Liver (tissue), 8 donors: ENCODE measurements at regions not wholly inside any gene's neighbourhood (a gene's known extent, or its start where the extent isn't known, plus 50 kb on each side); places are given as distances from the start of the nearest gene placed in this dataset.
"Not testable (repeated sequence)": the region's sequence is repeated elsewhere in the genome, so short reads cannot be mapped to it uniquely, and the experiment has no call there.

Experiments
- DNase-seq: peaks from one replicate; pipeline ENCODE4 v3.0.0-alpha.2; 2017; ENCODE audit warnings: low spot score
- H3K27ac ChIP-seq, 2 donors: one replicate each; pipeline ENCODE4 v1.7.0; 2013; ENCODE audit warnings: inconsistent platforms in 2 of 2, low read length in 2 of 2, control low read depth in 1 of 2, low read depth in 1 of 2, mild to moderate bottlenecking in 1 of 2
- H3K27me3 ChIP-seq, 4 donors: one replicate each; pipeline versions ENCODE4 v1.6.1 to v1.7.0; 2013; ENCODE audit warnings: low read length in 3 of 4, inconsistent platforms in 1 of 4, mild to moderate bottlenecking in 1 of 4, moderate library complexity in 1 of 4; ENCODE audit not compliant: control insufficient read depth in 4 of 4, insufficient read depth in 4 of 4
- H3K36me3 ChIP-seq, 4 donors: one replicate each; pipeline versions ENCODE4 v1.6.1 to v1.7.0; 2013; ENCODE audit warnings: low read length in 3 of 4, mild to moderate bottlenecking in 3 of 4, low read depth in 1 of 4, moderate library complexity in 1 of 4; ENCODE audit not compliant: control insufficient read depth in 4 of 4, insufficient read depth in 3 of 4
- H3K4me1 ChIP-seq, 4 donors: one replicate each; pipeline versions ENCODE4 v1.6.1 to v1.7.0; 2013; ENCODE audit warnings: low read length in 3 of 4, mild to moderate bottlenecking in 3 of 4, moderate library complexity in 1 of 4; ENCODE audit not compliant: control insufficient read depth in 4 of 4, insufficient read depth in 4 of 4
- H3K4me3 ChIP-seq, 3 donors: one replicate each; pipeline versions ENCODE4 v1.6.1 to v1.7.0; 2013; ENCODE audit warnings: low read length in 3 of 3, control low read depth in 1 of 3, low read depth in 1 of 3, mild to moderate bottlenecking in 1 of 3
- H3K9ac ChIP-seq, 2 donors: one replicate each; pipeline ENCODE4 v1.7.0; 2013; ENCODE audit warnings: low read length in 2 of 2, mild to moderate bottlenecking in 2 of 2, moderate library complexity in 2 of 2, control low read depth in 1 of 2, low read depth in 1 of 2
- H3K9me3 ChIP-seq, 4 donors: one replicate each; pipeline versions ENCODE4 v1.6.1 to v1.7.0; 2013; ENCODE audit warnings: low read length in 3 of 4; ENCODE audit not compliant: control insufficient read depth in 4 of 4
- CTCF ChIP-seq: fragments of 150-350 bp; IDR thresholded peaks from 2 replicates; pipeline ENCODE4 v1.5.1; 2017; ENCODE audit warnings: improper control_type of control experiment, low read depth, low read length; ENCODE audit not compliant: missing input control
- EGR1 ChIP-seq, 2 donors: IDR thresholded peaks; 2 replicates each; pipeline ENCODE4 v1.6.1; 2016 to 2018; ENCODE audit warnings: antibody characterized with exemption in 2 of 2, low read depth in 2 of 2
- FOXA2 ChIP-seq: IDR thresholded peaks from 2 replicates; pipeline ENCODE4 v1.6.1; 2016; ENCODE audit warnings: antibody characterized with exemption
- GABPA ChIP-seq, 2 donors: IDR thresholded peaks in 1 of 2; conservative IDR thresholded peaks in 1 of 2; 2 replicates each; pipeline ENCODE4 v1.6.1; 2016; ENCODE audit warnings: antibody characterized with exemption in 2 of 2, mild to moderate bottlenecking in 1 of 2, moderate library complexity in 1 of 2
- HNF4A ChIP-seq, 2 donors: conservative IDR thresholded peaks; 2 replicates each; pipeline ENCODE4 v1.6.1; 2016; ENCODE audit warnings: antibody characterized with exemption in 2 of 2, mild to moderate bottlenecking in 2 of 2
- HNF4G ChIP-seq: IDR thresholded peaks from 2 replicates; pipeline ENCODE4 v1.6.1; 2016; ENCODE audit warnings: antibody characterized with exemption
- JUND ChIP-seq, 2 donors: IDR thresholded peaks; 2 replicates each; pipeline ENCODE4 v1.6.1; 2016; ENCODE audit warnings: antibody characterized with exemption in 2 of 2
- MAX ChIP-seq: IDR thresholded peaks from 2 replicates; pipeline ENCODE4 v1.6.1; 2016; ENCODE audit warnings: antibody characterized with exemption
- RAD21 ChIP-seq, 2 donors: IDR thresholded peaks; 2 replicates each; pipeline ENCODE4 v1.6.1; 2016; ENCODE audit warnings: antibody characterized with exemption in 2 of 2, mild to moderate bottlenecking in 2 of 2
- RXRA ChIP-seq, 2 donors: IDR thresholded peaks; 2 replicates each; pipeline ENCODE4 v1.6.1; 2017 to 2018; ENCODE audit warnings: antibody characterized with exemption in 2 of 2, mild to moderate bottlenecking in 1 of 2
- TAF1 ChIP-seq: conservative IDR thresholded peaks from 2 replicates; pipeline ENCODE4 v1.6.1; 2016; ENCODE audit warnings: antibody characterized with exemption, mild to moderate bottlenecking
- YY1 ChIP-seq: IDR thresholded peaks from 2 replicates; pipeline ENCODE4 v1.6.1; 2016; ENCODE audit warnings: antibody characterized with exemption, mild to moderate bottlenecking
- ZBTB33 ChIP-seq: IDR thresholded peaks from 2 replicates; pipeline ENCODE4 v1.6.1; 2016; ENCODE audit warnings: antibody characterized with exemption
- WGBS: extraction: QIAGEN DNeasy Blood & Tissue Kit; methylation state at CpG from one replicate; pipeline ENCODE4 v1.1.7; 2013; 5-methylcytosine and 5-hydroxymethylcytosine counted together
- donor health status: healthy.
- donor health status: healthy.
- donor health status: healthy.
- donor health status: healthy.
- donor health status: healthy.

GRCh38 chr12:88855301-88855700, 275.0 kb upstream of the KITLG start:
- H3K4me1 ChIP-seq = no peaks in the 10 kb centered on the region
- no peak for TF ChIP-seq HNF4G
- TF ChIP-seq JUND (IDR thresholded peaks at IDR 0.05) = no peak
- TF ChIP-seq MAX = no peak
- no peak for TF ChIP-seq RXRA (IDR thresholded peaks at IDR 0.05)
- TF ChIP-seq EGR1 (IDR thresholded peaks at IDR 0.05; ENCODE audit: low read depth in 2 of 2) = no peak
- TF ChIP-seq CTCF = no peak
- TF ChIP-seq TAF1 = no peak
- no peak for TF ChIP-seq GABPA (IDR thresholded peaks at IDR 0.05 in 1 of 2, conservative IDR thresholded peaks at IDR 0.05 in 1 of 2)
- TF ChIP-seq HNF4A (conservative IDR thresholded peaks at IDR 0.05) = no peak
- no peak for TF ChIP-seq ZBTB33
- no peak for TF ChIP-seq RAD21 (IDR thresholded peaks at IDR 0.05)
- TF ChIP-seq YY1 = no peak
- H3K4me3 ChIP-seq = no peak overlapping the region
- no peaks in the 10 kb centered on the region for H3K36me3 ChIP-seq
- no peak overlapping the region for H3K27ac ChIP-seq
- no peaks in the 10 kb centered on the region for H3K9me3 ChIP-seq
- H3K9ac ChIP-seq = no peak overlapping the region
- H3K27me3 ChIP-seq = no peaks in the 10 kb centered on the region
- DNase-seq = no peak
- WGBS = 63% methylated on average over 1 of the region's 1 CpG

- Histone ChIP-seq H3K36me3 (no peaks in the 10 kb centered on the region), H3K27ac (no peak overlapping the region), H3K4me3 (no peak overlapping the region), H3K27me3 (no peaks in the 10 kb centered on the region), H3K4me1 (no peaks in the 10 kb centered on the region), H3K9me3 (no peaks in the 10 kb centered on the region), H3K9ac (no peak overlapping the region)
- 84% methylated on average over 1 of the region's 1 CpG for WGBS
- no peak for TF ChIP-seq EGR1 (IDR thresholded peaks at IDR 0.05; ENCODE audit: low read depth in 2 of 2)
- TF ChIP-seq FOXA2 = no peak
- no peak for TF ChIP-seq YY1
- TF ChIP-seq HNF4A (conservative IDR thresholded peaks at IDR 0.05) = no peak
- no peak for TF ChIP-seq CTCF
- DNase-seq = no peak
Measured at GRCh38 chr12:88854260-88854659, 274.0 kb upstream of the KITLG start.

GRCh38 chr12:88847246-88847645, 267.0 kb upstream of the KITLG start:
- H3K36me3 ChIP-seq, H3K9ac ChIP-seq, H3K4me1 ChIP-seq, H3K9me3 ChIP-seq, H3K4me3 ChIP-seq, DNase-seq, H3K27me3 ChIP-seq, H3K27ac ChIP-seq: not testable (repeated sequence)
- WGBS = 86% methylated on average over 13 of the region's 14 CpGs
